ENCODE measurements at regions not wholly inside any gene's neighbourhood (a gene's known extent, or its start where the extent isn't known, plus 50 kb on each side); places are given as distances from the start of the nearest gene placed in this dataset.

- no peaks in the 10 kb centered on the region for H3K36me3 ChIP-seq (ENCODE audit: control insufficient read depth in 2 of 2, extremely low read depth in 1 of 2, insufficient read depth in 2 of 2, low read length in 2 of 2)
- dilution Hi-C loops (cut with MboI; ENCODE audit: extremely low pct_ligation_motif_present, low sequenced_read_pairs) = no loop called here
- no peak overlapping the region for H3K27ac ChIP-seq (ENCODE audit: control insufficient read depth, insufficient read depth, low read length)
- no peaks in the 10 kb centered on the region for H3K27me3 ChIP-seq (ENCODE audit: control insufficient read depth, extremely low read depth, insufficient read depth, low read length)
- TF ChIP-seq EZH2 (IDR thresholded peaks at IDR 0.05; ENCODE audit: low read length) (no peak), CTCF (optimal IDR thresholded peaks at IDR 0.05 in 1 of 3, IDR thresholded peaks at IDR 0.05 in 1 of 3, conservative IDR thresholded peaks at IDR 0.05 in 1 of 3; ENCODE audit: extremely low read depth in 1 of 3, insufficient read depth in 2 of 3, low read length in 3 of 3) (no peak)
- no peak overlapping the region for H3K4me3 ChIP-seq (ENCODE audit: control insufficient read depth in 2 of 3, extremely low read depth in 1 of 3, insufficient read depth in 2 of 3, low read depth in 1 of 3, low read length in 3 of 3)
- no peak overlapping the region for H2AFZ ChIP-seq (ENCODE audit: control insufficient read depth, low read length)
- no peak overlapping the region for H3K9ac ChIP-seq (ENCODE audit: control insufficient read depth, extremely low read depth, insufficient read depth, low read length)
- no peaks in the 10 kb centered on the region for H3K9me1 ChIP-seq (ENCODE audit: control insufficient read depth, extremely low read depth, insufficient read depth, low read length)
- no peaks in the 10 kb centered on the region for H3K4me1 ChIP-seq (ENCODE audit: control insufficient read depth, extremely low read depth, insufficient read depth, low read length)
- H3K79me2 ChIP-seq (ENCODE audit: control insufficient read depth, insufficient read depth, low read length) = no peaks in the 10 kb centered on the region
- no peaks in the 10 kb centered on the region for H4K20me1 ChIP-seq (ENCODE audit: control insufficient read depth, extremely low read depth, insufficient read depth, low read length)
- DNase-seq (ENCODE audit: low read depth, low spot score) (no peak), FAIRE-seq (no peak)
- no peak overlapping the region for H3K4me2 ChIP-seq (ENCODE audit: control insufficient read depth, extremely low read depth, insufficient read depth, low read depth, low read length)
- H3K9me3 ChIP-seq (ENCODE audit: control insufficient read depth, low read depth, low read length) = no peaks in the 10 kb centered on the region
These were observed 116.9 kb downstream of the RND3 start for GRCh38 chr2:150370561-150370960.

GRCh38 chr2:150369862-150370261, 117.6 kb downstream of the RND3 start:
- DNase-seq (ENCODE audit: low read depth, low spot score) = no peak
- TF ChIP-seq EZH2 (IDR thresholded peaks at IDR 0.05; ENCODE audit: low read length) (no peak), CTCF (optimal IDR thresholded peaks at IDR 0.05 in 1 of 3, IDR thresholded peaks at IDR 0.05 in 1 of 3, conservative IDR thresholded peaks at IDR 0.05 in 1 of 3; ENCODE audit: extremely low read depth in 1 of 3, insufficient read depth in 2 of 3, low read length in 3 of 3) (no peak)
- Histone ChIP-seq H3K27ac (ENCODE audit: control insufficient read depth, insufficient read depth, low read length) (no peak overlapping the region), H3K36me3 (ENCODE audit: control insufficient read depth in 2 of 2, extremely low read depth in 1 of 2, insufficient read depth in 2 of 2, low read length in 2 of 2) (no peaks in the 10 kb centered on the region), H3K9me1 (ENCODE audit: control insufficient read depth, extremely low read depth, insufficient read depth, low read length) (no peaks in the 10 kb centered on the region), H3K4me3 (ENCODE audit: control insufficient read depth in 2 of 3, extremely low read depth in 1 of 3, insufficient read depth in 2 of 3, low read depth in 1 of 3, low read length in 3 of 3) (no peak overlapping the region), H4K20me1 (ENCODE audit: control insufficient read depth, extremely low read depth, insufficient read depth, low read length) (no peaks in the 10 kb centered on the region), H3K9ac (ENCODE audit: control insufficient read depth, extremely low read depth, insufficient read depth, low read length) (no peak overlapping the region), H3K4me2 (ENCODE audit: control insufficient read depth, extremely low read depth, insufficient read depth, low read depth, low read length) (no peak overlapping the region), H2AFZ (ENCODE audit: control insufficient read depth, low read length) (no peak overlapping the region), H3K79me2 (ENCODE audit: control insufficient read depth, insufficient read depth, low read length) (no peaks in the 10 kb centered on the region), H3K9me3 (ENCODE audit: control insufficient read depth, low read depth, low read length) (no peaks in the 10 kb centered on the region), H3K27me3 (ENCODE audit: control insufficient read depth, extremely low read depth, insufficient read depth, low read length) (no peaks in the 10 kb centered on the region), H3K4me1 (ENCODE audit: control insufficient read depth, extremely low read depth, insufficient read depth, low read length) (no peaks in the 10 kb centered on the region)
- FAIRE-seq = no peak
- dilution Hi-C loops (cut with MboI; ENCODE audit: extremely low pct_ligation_motif_present, low sequenced_read_pairs) = no loop called here

Data from keratinocyte (primary cell).